IMR-90 (cell line): ENCODE measurements at regions not wholly inside any gene's neighbourhood (a gene's known extent, or its start where the extent isn't known, plus 50 kb on each side); places are given as distances from the start of the nearest gene placed in this dataset.

Experiments
- ATAC-seq: fragments of 200-7000 bp; cut with Tn5 transposase; 2 replicates; pipeline ENCODE4 v1.9.1; 2020; ENCODE audit warnings: low read depth, mild to moderate bottlenecking, moderate library complexity
- BruUV-seq: library from RNA; stranded (reverse); fragments of 400-500 nt; replicated peaks from 2 replicates; lab custom pipeline; 2021; lab: Mats Ljungman, UMichigan
- CTCF ChIA-PET: fragments of 300-600 bp; formaldehyde crosslinking; extraction: SDS; loops from one replicate; lab custom pipeline; 2021; ENCODE audit warnings: antibody characterized with exemption; lab: Yijun Ruan, JAX
- POLR2A ChIA-PET: fragments of 300-600 bp; sonication (Branson Sonifier 250); formaldehyde crosslinking; loops from one replicate; lab custom pipeline; 2022; ENCODE audit warnings: antibody characterized with exemption; ENCODE audit not compliant: unreplicated experiment; lab: Charles Lee
- DNase-seq: peaks from one replicate; pipeline ENCODE4 v3.0.0; 2013
- H2AFZ ChIP-seq: replicated peaks from 2 replicates; pipeline ENCODE3; 2013; ENCODE audit warnings: low read length, mild to moderate bottlenecking; ENCODE audit not compliant: poor library complexity
- H2AK5ac ChIP-seq: 2 replicates; pipeline ENCODE4 v1.6.1; 2013; ENCODE audit warnings: low read depth, low read length, inconsistent platforms
- H2AK9ac ChIP-seq: replicated peaks from 2 replicates; pipeline ENCODE3; 2013; ENCODE audit warnings: mild to moderate bottlenecking, low read depth, low read length, moderate library complexity; ENCODE audit not compliant: poor library complexity
- H2BK120ac ChIP-seq: 2 replicates; pipeline ENCODE4 v1.6.1; 2013; ENCODE audit warnings: low read depth, low read length, inconsistent platforms
- H2BK15ac ChIP-seq: 3 replicates; pipeline ENCODE4 v1.6.1; 2013; ENCODE audit warnings: low read depth, low read length, inconsistent platforms
- H2BK20ac ChIP-seq: 2 replicates; pipeline ENCODE4 v1.6.1; 2013; ENCODE audit warnings: low read depth, mild to moderate bottlenecking, inconsistent platforms, low read length, moderate library complexity
- H2BK5ac ChIP-seq: 2 replicates; pipeline ENCODE4 v1.6.1; 2013; ENCODE audit warnings: mild to moderate bottlenecking, low read depth, low read length, inconsistent platforms; ENCODE audit not compliant: poor library complexity, severe bottlenecking
- H3K14ac ChIP-seq: replicated peaks from 2 replicates; pipeline ENCODE4 v1.6.1; 2013; ENCODE audit warnings: low read depth, low read length, inconsistent platforms
- H3K18ac ChIP-seq: 2 replicates; pipeline ENCODE4 v1.6.1; 2013; ENCODE audit warnings: low read depth, low read length, control low read depth
- H3K23ac ChIP-seq: 2 replicates; pipeline ENCODE4 v1.6.1; 2013; ENCODE audit warnings: low read depth, low read length, inconsistent platforms
- H3K27ac ChIP-seq: 2 replicates; pipeline ENCODE4 v1.5.1; 2013; ENCODE audit warnings: mild to moderate bottlenecking, control low read depth, low read length; ENCODE audit not compliant: insufficient read depth
- H3K27me3 ChIP-seq: 2 replicates; pipeline ENCODE4 v1.6.1; 2013; ENCODE audit warnings: low read length; ENCODE audit not compliant: control insufficient read depth, insufficient read depth
- H3K36me3 ChIP-seq: 2 replicates; pipeline ENCODE4 v1.6.1; 2013; ENCODE audit warnings: low read length, mixed read lengths; ENCODE audit not compliant: control insufficient read depth, insufficient read depth
- H3K4ac ChIP-seq: 2 replicates; pipeline ENCODE4 v1.6.1; 2013; ENCODE audit warnings: low read depth, low read length, inconsistent platforms
- H3K4me1 ChIP-seq: 2 replicates; pipeline ENCODE4 v1.6.1; 2013; ENCODE audit warnings: low read length, mixed read lengths; ENCODE audit not compliant: control insufficient read depth, insufficient read depth
- H3K4me2 ChIP-seq: 2 replicates; pipeline ENCODE4 v1.6.1; 2013; ENCODE audit warnings: low read depth, mild to moderate bottlenecking, control low read depth, low read length, moderate library complexity
- H3K4me3 ChIP-seq: 2 replicates; pipeline ENCODE4 v1.5.1; 2013; ENCODE audit warnings: low read depth, mild to moderate bottlenecking, control low read depth, low read length, moderate library complexity; ENCODE audit not compliant: insufficient read depth
- H3K56ac ChIP-seq: 2 replicates; pipeline ENCODE4 v1.6.1; 2013; ENCODE audit warnings: low read length, inconsistent platforms; ENCODE audit not compliant: insufficient read depth; ENCODE audit errors: extremely low read depth
- H3K79me1 ChIP-seq, 2 experiments: 2 replicates each; pipeline ENCODE4 v1.6.1; 2013; ENCODE audit warnings: low read length in 2 of 2, inconsistent platforms in 1 of 2, low read depth in 1 of 2
- H3K9ac ChIP-seq: 2 replicates; pipeline ENCODE4 v1.6.1; 2013; ENCODE audit warnings: low read depth, low read length, control low read depth
- H3K9me1 ChIP-seq: 2 replicates; pipeline ENCODE4 v1.6.1; 2013; ENCODE audit warnings: low read length, inconsistent platforms; ENCODE audit not compliant: insufficient read depth
- H3K9me3 ChIP-seq: 2 replicates; pipeline ENCODE4 v1.6.1; 2013; ENCODE audit warnings: low read length; ENCODE audit not compliant: control insufficient read depth, insufficient read depth
- H4K20me1 ChIP-seq: 2 replicates; pipeline ENCODE4 v1.6.1; 2013; ENCODE audit warnings: low read length, inconsistent platforms; ENCODE audit not compliant: insufficient read depth
- H4K5ac ChIP-seq: 2 replicates; pipeline ENCODE4 v1.6.1; 2013; ENCODE audit warnings: mild to moderate bottlenecking, low read depth, low read length, control low read depth
- H4K8ac ChIP-seq, 2 experiments: 2 replicates each; pipeline ENCODE4 v1.6.1; 2013; ENCODE audit warnings: low read depth in 2 of 2, low read length in 2 of 2, control low read depth in 1 of 2, inconsistent platforms in 1 of 2
- H4K91ac ChIP-seq: 2 replicates; pipeline ENCODE4 v1.6.1; 2013; ENCODE audit warnings: low read depth, low read length, inconsistent platforms; ENCODE audit not compliant: insufficient read depth
- FOS ChIP-seq: fragments of 150-350 bp; IDR thresholded peaks from 2 replicates; pipeline ENCODE4 v1.6.1; 2016; ENCODE audit warnings: low read depth, low read length
- MAFK ChIP-seq: IDR thresholded peaks from 2 replicates; pipeline ENCODE4 v1.6.1; 2012; ENCODE audit warnings: low read depth, low read length, improper control_type of control experiment
- MAZ ChIP-seq: IDR thresholded peaks from 2 replicates; pipeline ENCODE4 v1.6.1; 2012; ENCODE audit warnings: low read depth, mild to moderate bottlenecking, low read length, improper control_type of control experiment, moderate library complexity, borderline replicate concordance
- MXI1 ChIP-seq: IDR thresholded peaks from 2 replicates; pipeline ENCODE4 v1.6.1; 2012; ENCODE audit warnings: low read depth, mild to moderate bottlenecking, low read length, moderate library complexity, borderline replicate concordance
- NFE2L2 ChIP-seq: fragments of 150-350 bp; IDR thresholded peaks from 2 replicates; pipeline ENCODE4 v1.6.1; 2016; ENCODE audit warnings: low read depth, mild to moderate bottlenecking, low read length
- POLR2A ChIP-seq: IDR thresholded peaks from 2 replicates; pipeline ENCODE4 v1.6.1; 2012; ENCODE audit warnings: mild to moderate bottlenecking, low read depth, low read length
- RAD21 ChIP-seq: IDR thresholded peaks from 2 replicates; pipeline ENCODE4 v1.6.1; 2012; ENCODE audit warnings: low read length, improper control_type of control experiment
- RFX5 ChIP-seq: IDR thresholded peaks from 2 replicates; pipeline ENCODE4 v1.8.0; 2012; ENCODE audit warnings: low read depth, mild to moderate bottlenecking, low read length, moderate library complexity
- SMC3 ChIP-seq: fragments of 150-350 bp; IDR thresholded peaks from 2 replicates; pipeline ENCODE4 v1.6.1; 2016; ENCODE audit warnings: low read depth, mild to moderate bottlenecking, antibody characterized with exemption, low read length, moderate library complexity
- WGBS, 2 experiments: methylation state at CpG; one replicate each; pipeline versions ENCODE4 v1.1.5 to v1.1.7; 2013; ENCODE audit warnings: missing lambda C conversion rate in 2 of 2; ENCODE audit not compliant: insufficient read length in 1 of 2; ENCODE audit errors: extremely low coverage in 2 of 2; 5-methylcytosine and 5-hydroxymethylcytosine counted together
- dilution Hi-C: fragments of 300-500 bp; cut with HindIII; formaldehyde crosslinking; loops from one replicate; pipeline ENCODE4 v1.14.3; 2018; ENCODE audit warnings: low sequenced_read_pairs; ENCODE audit not compliant: unreplicated experiment
- in situ Hi-C: fragments of 300-500 bp; cut with MboI; formaldehyde crosslinking; loops from 3 replicates; pipeline ENCODE4 v1.14.3; 2019; ENCODE audit warnings: low sequenced_read_pairs, inconsistent platforms, mixed read lengths
- intact Hi-C: fragments of 100-400 bp; cut with micrococcal nuclease; formaldehyde crosslinking; loops from 2 replicates; pipeline ENCODE4 v1.10.0; 2022
- TF ChIP-seq, protein P1 (sequence below): fragments of 150-350 bp; IDR thresholded peaks from 2 replicates; pipeline ENCODE4 v1.6.1; 2016; ENCODE audit warnings: low read depth, mild to moderate bottlenecking, low read length, moderate library complexity, borderline replicate concordance
- TF ChIP-seq, protein P2 (sequence below): fragments of 150-350 bp; IDR thresholded peaks from 2 replicates; pipeline ENCODE4 v1.6.1; 2017; ENCODE audit warnings: mild to moderate bottlenecking, antibody characterized with exemption, low read length, low read depth
- TF ChIP-seq, protein P3 (sequence below): conservative IDR thresholded peaks from 2 replicates; pipeline ENCODE4 v1.5.1; 2012; ENCODE audit warnings: mild to moderate bottlenecking, low read depth, low read length, improper control_type of control experiment

DNA sequence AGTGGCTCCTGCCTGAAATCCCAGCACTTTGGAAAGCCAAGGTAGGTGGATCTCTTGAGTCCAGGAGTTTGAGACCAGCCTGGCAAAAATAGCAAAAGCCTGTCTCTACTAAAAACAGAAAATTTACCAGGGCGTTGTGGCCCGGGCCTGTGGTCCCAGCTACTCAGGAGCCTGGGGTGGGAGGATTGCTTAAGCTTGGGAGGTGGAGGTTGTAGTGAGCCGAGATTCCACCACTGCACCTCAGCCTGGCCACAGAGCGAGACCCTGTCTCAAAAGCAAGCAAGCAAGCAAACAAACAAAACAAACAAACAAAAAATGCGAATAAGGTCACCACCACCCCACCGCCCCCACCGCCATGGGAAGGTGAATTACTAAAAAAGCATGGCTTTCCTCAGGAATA, 238.7 kb downstream of the ATXN7L3B start:
- BruUV-seq: no TSS peak
- Histone ChIP-seq H2AFZ (no peak overlapping the region), H4K91ac (no peak overlapping the region), H3K4me3 (no peak overlapping the region), H3K9me1 (no peaks in the 10 kb centered on the region), H3K23ac (no peak overlapping the region), H3K18ac (no peak overlapping the region), H3K27me3 (no peaks in the 10 kb centered on the region), H4K8ac (no peak overlapping the region), H2BK15ac (no peak overlapping the region), H2AK5ac (no peak overlapping the region), H2AK9ac (no peak overlapping the region), H3K14ac (no peak overlapping the region), H3K9me3 (no peaks in the 10 kb centered on the region), H2BK5ac (no peak overlapping the region), H2BK120ac (no peak overlapping the region), H3K79me1 (no peaks in the 10 kb centered on the region), H3K36me3 (no peaks in the 10 kb centered on the region), H3K4me1 (no peaks in the 10 kb centered on the region), H4K20me1 (no peaks in the 10 kb centered on the region), H2BK20ac (no peak overlapping the region), H3K56ac (no peak overlapping the region), H3K9ac (no peak overlapping the region), H3K27ac (no peak overlapping the region), H3K4me2 (no peak overlapping the region), H4K5ac (no peak overlapping the region), H3K4ac (no peak overlapping the region)
- in situ Hi-C loops: no loop called here
- POLR2A ChIA-PET: no interaction called here
- WGBS, 2 experiments: no CpG with 5 or more reads among the region's 7 CpGs
- CTCF ChIA-PET: no interaction called here
- TF ChIP-seq SMC3 (no peak), MAZ (no peak), NFE2L2 (no peak), FOS (no peak), RAD21 (no peak), MXI1 (no peak), POLR2A (no peak), MAFK (no peak), RFX5 (no peak)
- TF ChIP-seq, protein P1, sequence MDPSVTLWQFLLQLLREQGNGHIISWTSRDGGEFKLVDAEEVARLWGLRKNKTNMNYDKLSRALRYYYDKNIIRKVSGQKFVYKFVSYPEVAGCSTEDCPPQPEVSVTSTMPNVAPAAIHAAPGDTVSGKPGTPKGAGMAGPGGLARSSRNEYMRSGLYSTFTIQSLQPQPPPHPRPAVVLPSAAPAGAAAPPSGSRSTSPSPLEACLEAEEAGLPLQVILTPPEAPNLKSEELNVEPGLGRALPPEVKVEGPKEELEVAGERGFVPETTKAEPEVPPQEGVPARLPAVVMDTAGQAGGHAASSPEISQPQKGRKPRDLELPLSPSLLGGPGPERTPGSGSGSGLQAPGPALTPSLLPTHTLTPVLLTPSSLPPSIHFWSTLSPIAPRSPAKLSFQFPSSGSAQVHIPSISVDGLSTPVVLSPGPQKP: no peak
- TF ChIP-seq, protein P2, sequence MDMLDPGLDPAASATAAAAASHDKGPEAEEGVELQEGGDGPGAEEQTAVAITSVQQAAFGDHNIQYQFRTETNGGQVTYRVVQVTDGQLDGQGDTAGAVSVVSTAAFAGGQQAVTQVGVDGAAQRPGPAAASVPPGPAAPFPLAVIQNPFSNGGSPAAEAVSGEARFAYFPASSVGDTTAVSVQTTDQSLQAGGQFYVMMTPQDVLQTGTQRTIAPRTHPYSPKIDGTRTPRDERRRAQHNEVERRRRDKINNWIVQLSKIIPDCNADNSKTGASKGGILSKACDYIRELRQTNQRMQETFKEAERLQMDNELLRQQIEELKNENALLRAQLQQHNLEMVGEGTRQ: no peak
- TF ChIP-seq, protein P3, sequence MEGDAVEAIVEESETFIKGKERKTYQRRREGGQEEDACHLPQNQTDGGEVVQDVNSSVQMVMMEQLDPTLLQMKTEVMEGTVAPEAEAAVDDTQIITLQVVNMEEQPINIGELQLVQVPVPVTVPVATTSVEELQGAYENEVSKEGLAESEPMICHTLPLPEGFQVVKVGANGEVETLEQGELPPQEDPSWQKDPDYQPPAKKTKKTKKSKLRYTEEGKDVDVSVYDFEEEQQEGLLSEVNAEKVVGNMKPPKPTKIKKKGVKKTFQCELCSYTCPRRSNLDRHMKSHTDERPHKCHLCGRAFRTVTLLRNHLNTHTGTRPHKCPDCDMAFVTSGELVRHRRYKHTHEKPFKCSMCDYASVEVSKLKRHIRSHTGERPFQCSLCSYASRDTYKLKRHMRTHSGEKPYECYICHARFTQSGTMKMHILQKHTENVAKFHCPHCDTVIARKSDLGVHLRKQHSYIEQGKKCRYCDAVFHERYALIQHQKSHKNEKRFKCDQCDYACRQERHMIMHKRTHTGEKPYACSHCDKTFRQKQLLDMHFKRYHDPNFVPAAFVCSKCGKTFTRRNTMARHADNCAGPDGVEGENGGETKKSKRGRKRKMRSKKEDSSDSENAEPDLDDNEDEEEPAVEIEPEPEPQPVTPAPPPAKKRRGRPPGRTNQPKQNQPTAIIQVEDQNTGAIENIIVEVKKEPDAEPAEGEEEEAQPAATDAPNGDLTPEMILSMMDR: no peak
- ATAC-seq: no peak
- DNase-seq: no peak
- intact Hi-C loops: no loop called here
- dilution Hi-C loops: no loop called here
